NCI-H524 treated with DMSO at 0.1 percent for 48 hours (cell line): ENCODE measurements at regions not wholly inside any gene's neighbourhood (a gene's known extent, or its start where the extent isn't known, plus 50 kb on each side); places are given as distances from the start of the nearest gene placed in this dataset.

ENCODE experiments used
- DNase-seq: peaks from one replicate; lab custom pipeline; 2025; lab: John Stamatoyannopoulos, UW

- no peak for DNase-seq
Observed at GRCh38 chrX:108833993-108834392, 97.6 kb upstream of the IRS4 start.

- DNase-seq: peak; percentile 0
Observed at GRCh38 chrX:108811891-108812290, 75.5 kb upstream of the IRS4 start.

GRCh38 chrX:108795240-108795639, 58.9 kb upstream of the IRS4 start:
- no peak for DNase-seq
